HK-2 (cell line): ENCODE measurements at regions not wholly inside any gene's neighbourhood (a gene's known extent, or its start where the extent isn't known, plus 50 kb on each side); places are given as distances from the start of the nearest gene placed in this dataset.

Experiments
- DNase-seq: peaks from one replicate; pipeline ENCODE4 v3.0.0-alpha.2; 2018; ENCODE audit not compliant: unreplicated experiment

- no peak for DNase-seq
These were observed 57.8 kb upstream of the STX18 start for GRCh38 chr4:4599481-4600275.

- DNase-seq = no peak
These were observed 57.1 kb upstream of the STX18 start for GRCh38 chr4:4598851-4599411.

GRCh38 chr4:4596720-4597119, 54.9 kb upstream of the STX18 start:
- no peak for DNase-seq

- no peak for DNase-seq
These were observed 53.4 kb upstream of the STX18 start for GRCh38 chr4:4595252-4595651.

- no peak for DNase-seq
These were observed 52.6 kb upstream of the STX18 start for GRCh38 chr4:4594285-4594920.

GRCh38 chr4:4593596-4594284, 51.9 kb upstream of the STX18 start:
- DNase-seq = no peak

- no peak for DNase-seq
These were observed 50.6 kb upstream of the STX18 start for GRCh38 chr4:4592414-4592813.
